C4-2B (cell line): ENCODE measurements at regions not wholly inside any gene's neighbourhood (a gene's known extent, or its start where the extent isn't known, plus 50 kb on each side); places are given as distances from the start of the nearest gene placed in this dataset.

Experiments
- H3K27ac ChIP-seq: fragments of 450-650 bp; 2 replicates; pipeline ENCODE4 v1.5.1; 2017
- CTCF ChIP-seq: fragments of 450-650 bp; conservative IDR thresholded peaks from 2 replicates; pipeline ENCODE4 v1.5.1; 2017; ENCODE audit warnings: mild to moderate bottlenecking
- ZFX ChIP-seq: fragments of 450-650 bp; IDR thresholded peaks from 2 replicates; pipeline ENCODE4 v1.6.1; 2017

DNA sequence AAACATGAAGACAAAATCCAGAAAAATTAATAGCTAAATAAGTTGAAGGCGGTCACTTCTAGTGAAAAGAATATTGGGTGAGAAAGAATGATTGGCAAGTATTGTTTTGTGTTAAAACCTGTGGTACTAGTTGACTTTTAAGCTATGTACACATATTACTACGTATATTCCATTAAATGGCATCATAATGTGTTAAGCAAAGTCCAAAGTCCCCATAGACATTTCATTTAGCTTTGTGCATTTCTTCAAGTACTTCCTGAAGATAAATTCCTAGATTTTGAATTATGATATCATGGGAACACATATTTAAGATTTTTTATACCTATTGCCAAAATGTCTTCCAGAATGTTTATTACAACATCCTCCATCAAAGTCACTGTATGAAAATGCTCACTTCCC lies 272.7 kb upstream of the IRAK1BP1 start:
- TF ChIP-seq ZFX, result no peak
- no peak for TF ChIP-seq CTCF

DNA sequence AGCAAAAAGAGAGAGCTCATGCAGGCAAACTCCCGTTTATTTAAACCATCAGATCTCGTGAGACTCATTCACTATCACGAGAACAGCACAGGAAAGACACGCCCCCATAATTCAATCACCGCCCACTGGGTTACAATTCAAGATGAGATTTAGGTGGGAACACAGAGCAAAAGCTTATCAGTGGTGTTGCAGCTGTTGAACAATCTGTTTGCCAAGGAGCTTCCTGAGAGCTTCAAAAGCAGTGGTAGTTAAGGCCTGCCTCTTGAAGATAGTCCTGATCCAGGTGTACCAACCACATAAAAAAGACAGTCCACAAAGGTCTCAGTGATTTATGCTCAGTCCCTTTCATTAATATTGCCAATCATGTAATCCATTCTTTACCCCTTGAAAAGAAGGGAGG lies 269.4 kb upstream of the IRAK1BP1 start:
- TF ChIP-seq CTCF (no peak), ZFX (no peak)
- no peak overlapping the region for H3K27ac ChIP-seq

More for the DNA sequence above, 272.7 kb upstream of the IRAK1BP1 start:
- no peak overlapping the region for H3K27ac ChIP-seq

DNA sequence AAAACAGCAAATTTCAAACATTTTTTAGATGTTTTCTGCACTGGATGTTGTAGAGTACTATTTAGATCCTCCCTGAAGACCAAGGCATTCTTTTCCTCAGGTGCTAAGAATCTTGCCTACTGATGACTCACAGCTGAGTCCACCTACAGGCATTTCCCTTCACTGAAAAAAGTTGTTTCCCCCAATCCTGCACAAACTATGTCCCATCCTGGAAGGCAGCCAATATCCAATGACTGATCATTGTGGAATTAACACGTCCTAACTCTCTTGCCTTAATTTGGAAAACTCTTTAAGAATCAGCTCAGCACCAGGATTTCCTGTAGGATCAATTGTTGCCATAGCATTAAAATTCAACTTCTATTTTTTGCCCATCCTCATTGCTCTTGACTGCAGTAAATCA lies 268.4 kb upstream of the IRAK1BP1 start:
- H3K27ac ChIP-seq, result no peak overlapping the region
- TF ChIP-seq ZFX, result no peak
- TF ChIP-seq CTCF, result no peak

GRCh38 chr6:78599526-78599925 lies 267.8 kb upstream of the IRAK1BP1 start:
- no peak overlapping the region for H3K27ac ChIP-seq
- TF ChIP-seq ZFX, result no peak
- TF ChIP-seq CTCF, result no peak

- H3K27ac ChIP-seq, result no peak overlapping the region
These were observed 261.4 kb upstream of the IRAK1BP1 start for GRCh38 chr6:78605909-78606446.

DNA sequence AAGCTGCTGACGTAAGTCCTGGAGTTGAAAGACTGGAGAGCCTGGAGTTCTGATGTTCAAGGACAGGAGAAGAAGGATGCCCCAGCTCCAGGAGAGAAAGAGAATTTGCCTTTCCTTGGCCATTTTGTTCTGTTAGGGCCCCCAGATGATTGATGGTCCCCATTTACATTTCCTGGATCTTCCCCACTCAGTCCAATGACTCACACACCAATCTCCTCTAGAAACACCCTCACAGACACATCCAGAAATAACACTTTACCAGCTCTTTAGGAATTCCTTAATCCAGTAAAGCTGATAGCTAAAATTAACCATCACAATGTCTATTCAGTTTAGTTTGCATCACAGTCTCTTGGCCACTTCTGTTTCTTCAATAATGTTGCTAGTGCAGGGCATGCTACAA lies 260.2 kb upstream of the IRAK1BP1 start:
- TF ChIP-seq CTCF (no peak), ZFX (no peak)
- no peak overlapping the region for H3K27ac ChIP-seq

More at GRCh38 chr6:78605909-78606446, 261.4 kb upstream of the IRAK1BP1 start:
- no peak for TF ChIP-seq CTCF
- no peak for TF ChIP-seq ZFX

DNA sequence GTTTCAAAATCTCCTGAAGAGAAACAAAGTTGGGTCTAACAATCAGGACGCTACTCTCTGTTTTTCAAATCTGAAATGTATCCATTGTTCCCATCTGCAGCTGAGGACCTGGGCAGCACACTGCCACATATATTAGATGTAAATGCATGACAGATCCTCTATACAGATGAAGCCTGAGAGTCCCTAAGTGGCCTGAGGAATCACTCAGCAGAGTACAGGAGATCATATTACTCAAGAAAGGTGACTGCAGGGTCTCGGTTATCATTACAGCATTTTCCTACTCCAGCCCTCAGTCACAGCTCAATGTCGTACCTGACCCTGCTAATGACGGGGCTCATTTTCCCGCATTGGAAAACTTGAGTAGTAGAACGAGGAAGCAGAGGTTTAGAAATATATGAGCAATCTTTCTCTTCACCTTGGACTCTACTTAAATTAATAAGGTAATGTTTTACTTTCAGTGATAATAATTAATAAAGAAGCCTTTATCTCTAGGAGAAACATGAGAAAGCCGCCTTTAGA lies 256.2 kb upstream of the IRAK1BP1 start:
- TF ChIP-seq ZFX (no peak), CTCF (no peak)
- no peak overlapping the region for H3K27ac ChIP-seq
